Thymus (tissue), 11 donors: ENCODE measurements at regions not wholly inside any gene's neighbourhood (a gene's known extent, or its start where the extent isn't known, plus 50 kb on each side); places are given as distances from the start of the nearest gene placed in this dataset.

Experiments
- DNase-seq, 9 donors: peaks; one replicate each; pipeline ENCODE4 v3.0.0-alpha.2; 2013; ENCODE audit warnings: low spot score in 9 of 9, low read depth in 6 of 9, missing footprints in 1 of 9
- H3K27ac ChIP-seq, 2 donors: one replicate each; pipeline ENCODE4 v1.5.1; 2013; ENCODE audit warnings: control low read depth in 1 of 2, low read depth in 1 of 2, low read length in 1 of 2, mild to moderate bottlenecking in 1 of 2, moderate library complexity in 1 of 2
- H3K27me3 ChIP-seq, 2 donors: one replicate each; pipeline ENCODE4 v1.5.1; 2013; ENCODE audit warnings: low read length in 1 of 2; ENCODE audit not compliant: control insufficient read depth in 2 of 2, insufficient read depth in 1 of 2
- H3K36me3 ChIP-seq, 2 donors: one replicate each; pipeline ENCODE4 v1.5.1; 2013; ENCODE audit warnings: low read length in 1 of 2, mild to moderate bottlenecking in 1 of 2, moderate library complexity in 1 of 2; ENCODE audit not compliant: control insufficient read depth in 2 of 2, insufficient read depth in 2 of 2
- H3K4me1 ChIP-seq, 2 donors: one replicate each; pipeline ENCODE4 v1.5.1; 2013; ENCODE audit warnings: low read length in 2 of 2; ENCODE audit not compliant: control insufficient read depth in 2 of 2, insufficient read depth in 2 of 2
- H3K4me3 ChIP-seq, 2 donors: one replicate each; pipeline ENCODE4 v1.5.1; 2013; ENCODE audit warnings: low read length in 2 of 2, control low read depth in 1 of 2, mild to moderate bottlenecking in 1 of 2
- H3K9me3 ChIP-seq, 2 donors: one replicate each; pipeline ENCODE4 v1.5.1; 2013; ENCODE audit warnings: low read length in 1 of 2, mild to moderate bottlenecking in 1 of 2; ENCODE audit not compliant: control insufficient read depth in 2 of 2, insufficient read depth in 1 of 2
- WGBS: extraction: QIAGEN DNeasy Blood & Tissue Kit; methylation state at CpG from one replicate; pipeline ENCODE4 v1.1.7; 2013; 5-methylcytosine and 5-hydroxymethylcytosine counted together
- donor health status: healthy.

- Histone ChIP-seq H3K9me3 (peaks cover 0 to 3% of the 10 kb centered on the region in 2 donors), H3K27ac (no peak overlapping the region), H3K4me1 (no peaks in the 10 kb centered on the region), H3K36me3 (no peaks in the 10 kb centered on the region), H3K4me3 (no peak overlapping the region), H3K27me3 (no peaks in the 10 kb centered on the region)
- DNase-seq: no peak
- 94% methylated on average over 1 of the region's 1 CpG for WGBS
Measured at GRCh38 chr4:19819737-19820136, 432.0 kb upstream of the SLIT2 start.

- no peak overlapping the region for H3K27ac ChIP-seq
- no peak for DNase-seq
- no peaks in the 10 kb centered on the region for H3K9me3 ChIP-seq
- 75% methylated on average over 1 of the region's 1 CpG for WGBS
- no peak overlapping the region for H3K4me3 ChIP-seq
- H3K27me3 ChIP-seq: no peaks in the 10 kb centered on the region
- no peaks in the 10 kb centered on the region for H3K36me3 ChIP-seq
- H3K4me1 ChIP-seq: no peaks in the 10 kb centered on the region
Measured at GRCh38 chr4:19809989-19810388, 441.7 kb upstream of the SLIT2 start.

- WGBS: 52% methylated on average over 2 of the region's 2 CpGs
- H3K27me3 ChIP-seq: no peaks in the 10 kb centered on the region
- no peaks in the 10 kb centered on the region for H3K9me3 ChIP-seq
- no peak overlapping the region for H3K27ac ChIP-seq
- H3K4me3 ChIP-seq: no peak overlapping the region
- no peaks in the 10 kb centered on the region for H3K4me1 ChIP-seq
- no peaks in the 10 kb centered on the region for H3K36me3 ChIP-seq
- DNase-seq: no peak
Measured at GRCh38 chr4:19807505-19807904, 444.2 kb upstream of the SLIT2 start.

- Histone ChIP-seq H3K4me3 (no peak overlapping the region), H3K27ac (no peak overlapping the region), H3K36me3 (no peaks in the 10 kb centered on the region), H3K4me1 (no peaks in the 10 kb centered on the region), H3K27me3 (no peaks in the 10 kb centered on the region), H3K9me3 (no peaks in the 10 kb centered on the region)
- WGBS: 3% methylated on average over 1 of the region's 1 CpG
- no peak for DNase-seq
Measured at GRCh38 chr4:19806865-19807264, 444.8 kb upstream of the SLIT2 start.

GRCh38 chr4:19803406-19803805 lies 448.3 kb upstream of the SLIT2 start:
- Histone ChIP-seq H3K27me3 (no peaks in the 10 kb centered on the region), H3K27ac (no peak overlapping the region), H3K4me3 (no peak overlapping the region), H3K36me3 (no peaks in the 10 kb centered on the region), H3K9me3 (no peaks in the 10 kb centered on the region), H3K4me1 (no peaks in the 10 kb centered on the region)
- 96% methylated on average over 2 of the region's 2 CpGs for WGBS
- no peak for DNase-seq

GRCh38 chr4:19793831-19794230 lies 457.9 kb upstream of the SLIT2 start:
- no peak for DNase-seq
- no peak overlapping the region for H3K4me3 ChIP-seq
- H3K36me3 ChIP-seq: no peaks in the 10 kb centered on the region
- no peak overlapping the region for H3K27ac ChIP-seq
- no peaks in the 10 kb centered on the region for H3K27me3 ChIP-seq
- no peaks in the 10 kb centered on the region for H3K9me3 ChIP-seq
- no peaks in the 10 kb centered on the region for H3K4me1 ChIP-seq

GRCh38 chr4:19791422-19792123 lies 460.1 kb upstream of the SLIT2 start:
- H3K4me1 ChIP-seq: no peaks in the 10 kb centered on the region
- H3K9me3 ChIP-seq: no peaks in the 10 kb centered on the region
- no peaks in the 10 kb centered on the region for H3K36me3 ChIP-seq
- H3K4me3 ChIP-seq: no peak overlapping the region
- no peak overlapping the region for H3K27ac ChIP-seq
- WGBS: 82% methylated on average over 5 of the region's 5 CpGs
- DNase-seq: no peak
- H3K27me3 ChIP-seq: no peaks in the 10 kb centered on the region

GRCh38 chr4:19786616-19787015 lies 465.1 kb upstream of the SLIT2 start:
- H3K27me3 ChIP-seq: no peaks in the 10 kb centered on the region
- no peaks in the 10 kb centered on the region for H3K36me3 ChIP-seq
- DNase-seq: no peak
- no peak overlapping the region for H3K27ac ChIP-seq
- 12% methylated on average over 1 of the region's 1 CpG for WGBS
- H3K4me3 ChIP-seq: no peak overlapping the region
- H3K9me3 ChIP-seq: peaks cover 0 to 6% of the 10 kb centered on the region in 2 donors
- H3K4me1 ChIP-seq: no peaks in the 10 kb centered on the region

- Histone ChIP-seq H3K9me3 (peaks cover 0 to 6% of the 10 kb centered on the region in 2 donors), H3K27me3 (no peaks in the 10 kb centered on the region), H3K4me3 (no peak overlapping the region), H3K27ac (no peak overlapping the region), H3K4me1 (no peaks in the 10 kb centered on the region), H3K36me3 (no peaks in the 10 kb centered on the region)
- no peak for DNase-seq
- 75% methylated on average over 4 of the region's 4 CpGs for WGBS
Measured at GRCh38 chr4:19783667-19784223, 468.0 kb upstream of the SLIT2 start.
